ENCODE measurements at regions not wholly inside any gene's neighbourhood (a gene's known extent, or its start where the extent isn't known, plus 50 kb on each side); places are given as distances from the start of the nearest gene placed in this dataset.

- DNase-seq (ENCODE audit: low spot score): no peak
- H2AFZ ChIP-seq (ENCODE audit: low read length): no peak overlapping the region
- POLR2A ChIA-PET: no interaction called here
- TF ChIP-seq EZH2phosphoT487 (IDR thresholded peaks at IDR 0.05; ENCODE audit: borderline replicate concordance, low read depth, low read length) (no peak), CTCF (conservative IDR thresholded peaks at IDR 0.05; ENCODE audit: low read length) (no peak)
- CTCF ChIA-PET (ENCODE audit: unreplicated experiment): no interaction called here
- H3K27ac ChIP-seq (ENCODE audit: low read depth, low read length, poor library complexity, severe bottlenecking): no peak overlapping the region
- no TSS peak for BruUV-seq (replicated peaks)
- no peak overlapping the region for H3K4me2 ChIP-seq (ENCODE audit: low read length)
- intact Hi-C loops (cut with micrococcal nuclease; ENCODE audit: unreplicated experiment): no loop called here
- H3K4me1 ChIP-seq (ENCODE audit: insufficient read depth, low read length, poor library complexity, severe bottlenecking): no peaks in the 10 kb centered on the region
- H3K9me2 ChIP-seq (ENCODE audit: insufficient read depth, low read length): no peaks in the 10 kb centered on the region
- no peak overlapping the region for H3K4me3 ChIP-seq (ENCODE audit: low read depth, low read length, poor library complexity, severe bottlenecking)
- no peaks in the 10 kb centered on the region for H4K20me1 ChIP-seq (ENCODE audit: insufficient read depth, low read length)
- H3K9me3 ChIP-seq (ENCODE audit: low read length): no peaks in the 10 kb centered on the region
- no peaks in the 10 kb centered on the region for H3K36me3 ChIP-seq (ENCODE audit: insufficient read depth, low read length)
- H3K79me2 ChIP-seq (ENCODE audit: insufficient read depth, low read depth, low read length): no peaks in the 10 kb centered on the region
Observed at GRCh38 chr12:25788707-25789442, 169.6 kb upstream of the RASSF8 start.

- Histone ChIP-seq H3K9me3 (ENCODE audit: low read length) (no peaks in the 10 kb centered on the region), H3K4me3 (ENCODE audit: low read depth, low read length, poor library complexity, severe bottlenecking) (no peak overlapping the region), H3K79me2 (ENCODE audit: insufficient read depth, low read depth, low read length) (no peaks in the 10 kb centered on the region), H3K4me2 (ENCODE audit: low read length) (no peak overlapping the region), H2AFZ (ENCODE audit: low read length) (no peak overlapping the region), H3K36me3 (ENCODE audit: insufficient read depth, low read length) (no peaks in the 10 kb centered on the region), H3K4me1 (ENCODE audit: insufficient read depth, low read length, poor library complexity, severe bottlenecking) (no peaks in the 10 kb centered on the region), H4K20me1 (ENCODE audit: insufficient read depth, low read length) (no peaks in the 10 kb centered on the region), H3K9me2 (ENCODE audit: insufficient read depth, low read length) (no peaks in the 10 kb centered on the region), H3K27ac (ENCODE audit: low read depth, low read length, poor library complexity, severe bottlenecking) (no peak overlapping the region)
- intact Hi-C loops (cut with micrococcal nuclease; ENCODE audit: unreplicated experiment): no loop called here
- BruUV-seq (replicated peaks): no TSS peak
- TF ChIP-seq CTCF (conservative IDR thresholded peaks at IDR 0.05; ENCODE audit: low read length): no peak
- TF ChIP-seq EZH2phosphoT487 (IDR thresholded peaks at IDR 0.05; ENCODE audit: borderline replicate concordance, low read depth, low read length): no peak
- CTCF ChIA-PET (ENCODE audit: unreplicated experiment): no interaction called here
- POLR2A ChIA-PET: no interaction called here
- no peak for DNase-seq (ENCODE audit: low spot score)
Observed at GRCh38 chr12:25789541-25789944, 168.9 kb upstream of the RASSF8 start.

GRCh38 chr12:25792031-25792430, 166.5 kb upstream of the RASSF8 start:
- no peaks in the 10 kb centered on the region for H4K20me1 ChIP-seq (ENCODE audit: insufficient read depth, low read length)
- no peak overlapping the region for H3K4me2 ChIP-seq (ENCODE audit: low read length)
- H3K4me3 ChIP-seq (ENCODE audit: low read depth, low read length, poor library complexity, severe bottlenecking): no peak overlapping the region
- H3K79me2 ChIP-seq (ENCODE audit: insufficient read depth, low read depth, low read length): no peaks in the 10 kb centered on the region
- CTCF ChIA-PET (ENCODE audit: unreplicated experiment): no interaction called here
- no peak for DNase-seq (ENCODE audit: low spot score)
- intact Hi-C loops (cut with micrococcal nuclease; ENCODE audit: unreplicated experiment): no loop called here
- H3K9me2 ChIP-seq (ENCODE audit: insufficient read depth, low read length): no peaks in the 10 kb centered on the region
- no peak overlapping the region for H2AFZ ChIP-seq (ENCODE audit: low read length)
- H3K4me1 ChIP-seq (ENCODE audit: insufficient read depth, low read length, poor library complexity, severe bottlenecking): no peaks in the 10 kb centered on the region
- TF ChIP-seq CTCF (conservative IDR thresholded peaks at IDR 0.05; ENCODE audit: low read length) (no peak), EZH2phosphoT487 (IDR thresholded peaks at IDR 0.05; ENCODE audit: borderline replicate concordance, low read depth, low read length) (no peak)
- no peaks in the 10 kb centered on the region for H3K36me3 ChIP-seq (ENCODE audit: insufficient read depth, low read length)
- POLR2A ChIA-PET: no interaction called here
- H3K9me3 ChIP-seq (ENCODE audit: low read length): no peaks in the 10 kb centered on the region
- BruUV-seq (replicated peaks): no TSS peak
- no peak overlapping the region for H3K27ac ChIP-seq (ENCODE audit: low read depth, low read length, poor library complexity, severe bottlenecking)
